Mesenchymal stem cell (in vitro differentiated cells and primary cell): ENCODE measurements at regions not wholly inside any gene's neighbourhood (a gene's known extent, or its start where the extent isn't known, plus 50 kb on each side); places are given as distances from the start of the nearest gene placed in this dataset.

Source experiments
- DNase-seq: peaks from one replicate; pipeline ENCODE4 v3.0.0-alpha.2; 2013
- H2AFZ ChIP-seq: one replicate; pipeline ENCODE4 v1.6.1; 2013; ENCODE audit warnings: low read depth, mild to moderate bottlenecking, control low read depth, inconsistent platforms, low read length, moderate library complexity
- H2AK5ac ChIP-seq: 2 replicates; pipeline ENCODE4 v1.6.1; 2013; ENCODE audit warnings: low read length, moderate library complexity, mild to moderate bottlenecking, inconsistent platforms; ENCODE audit not compliant: severe bottlenecking
- H2BK120ac ChIP-seq: one replicate; pipeline ENCODE4 v1.6.1; 2013; ENCODE audit warnings: low read depth, mild to moderate bottlenecking, inconsistent platforms, low read length, moderate library complexity
- H2BK12ac ChIP-seq, 2 experiments: one replicate each; pipeline ENCODE4 v1.6.1; 2013; ENCODE audit warnings: inconsistent platforms in 2 of 2, low read length in 2 of 2, mild to moderate bottlenecking in 2 of 2, moderate library complexity in 2 of 2, control low read depth in 1 of 2
- H2BK15ac ChIP-seq: one replicate; pipeline ENCODE4 v1.6.1; 2013; ENCODE audit warnings: mild to moderate bottlenecking, low read depth, inconsistent platforms; ENCODE audit not compliant: poor library complexity, severe bottlenecking
- H2BK5ac ChIP-seq: 2 replicates; pipeline ENCODE4 v1.6.1; 2013; ENCODE audit warnings: low read depth, mild to moderate bottlenecking, low read length, control low read depth, inconsistent platforms; ENCODE audit not compliant: poor library complexity, severe bottlenecking
- H3K14ac ChIP-seq, 2 experiments: one replicate each; pipeline ENCODE4 v1.6.1; 2013; ENCODE audit warnings: inconsistent platforms in 2 of 2, low read length in 2 of 2, control low read depth in 1 of 2, mild to moderate bottlenecking in 1 of 2, moderate library complexity in 1 of 2
- H3K18ac ChIP-seq, 2 experiments: one replicate each; pipeline ENCODE4 v1.6.1; 2013; ENCODE audit warnings: inconsistent platforms in 2 of 2, low read length in 2 of 2, control low read depth in 1 of 2, low read depth in 1 of 2, mild to moderate bottlenecking in 1 of 2
- H3K23ac ChIP-seq, 2 experiments: one replicate each; pipeline ENCODE4 v1.6.1; 2013; ENCODE audit warnings: inconsistent platforms in 2 of 2, low read length in 2 of 2, mild to moderate bottlenecking in 2 of 2, moderate library complexity in 2 of 2, control low read depth in 1 of 2
- H3K27ac ChIP-seq: 2 replicates; pipeline ENCODE4 v1.5.1; 2013; ENCODE audit warnings: mild to moderate bottlenecking, moderate library complexity, low read length, control low read depth, inconsistent platforms; ENCODE audit not compliant: poor library complexity, severe bottlenecking
- H3K27me3 ChIP-seq, 2 experiments: 2 replicates each; pipeline versions ENCODE4 v1.6.1 to v1.7.0; 2013; ENCODE audit warnings: low read length in 2 of 2, mild to moderate bottlenecking in 2 of 2, moderate library complexity in 2 of 2, control low read depth in 1 of 2, inconsistent platforms in 1 of 2; ENCODE audit not compliant: control insufficient read depth in 1 of 2, insufficient read depth in 1 of 2
- H3K36me3 ChIP-seq, 2 experiments: 2 replicates each; pipeline versions ENCODE4 v1.6.1 to v1.7.0; 2013; ENCODE audit warnings: low read length in 2 of 2, control low read depth in 1 of 2, inconsistent platforms in 1 of 2, low read depth in 1 of 2, mild to moderate bottlenecking in 1 of 2; ENCODE audit not compliant: insufficient read depth in 2 of 2, control insufficient read depth in 1 of 2
- H3K4ac ChIP-seq, 2 experiments: one replicate each; pipeline ENCODE4 v1.6.1; 2013; ENCODE audit warnings: inconsistent platforms in 2 of 2, low read length in 2 of 2, mild to moderate bottlenecking in 2 of 2, moderate library complexity in 2 of 2, control low read depth in 1 of 2, low read depth in 1 of 2
- H3K4me1 ChIP-seq: 2 replicates; pipeline ENCODE4 v1.6.1; 2013; ENCODE audit warnings: low read depth, low read length, control low read depth; ENCODE audit not compliant: control insufficient read depth, insufficient read depth
- H3K4me2 ChIP-seq: 2 replicates; pipeline ENCODE4 v1.6.1; 2013; ENCODE audit warnings: low read length, mild to moderate bottlenecking, inconsistent platforms; ENCODE audit not compliant: poor library complexity, severe bottlenecking
- H3K4me3 ChIP-seq, 2 experiments: 2 replicates each; pipeline versions ENCODE4 v1.5.1 to v1.7.0; 2013; ENCODE audit warnings: low read length in 2 of 2, mild to moderate bottlenecking in 2 of 2, control low read depth in 1 of 2, low read depth in 1 of 2; ENCODE audit not compliant: insufficient read depth in 1 of 2
- H3K79me1 ChIP-seq: replicated peaks from 2 replicates; pipeline ENCODE4 v1.6.1; 2013; ENCODE audit warnings: mild to moderate bottlenecking, control low read depth, low read length, inconsistent platforms; ENCODE audit not compliant: poor library complexity, severe bottlenecking
- H3K9ac ChIP-seq: 2 replicates; pipeline ENCODE4 v1.7.0; 2013; ENCODE audit warnings: mild to moderate bottlenecking, low read length, moderate library complexity
- H3K9me3 ChIP-seq: 2 replicates; pipeline ENCODE4 v1.7.0; 2013; ENCODE audit warnings: mild to moderate bottlenecking, low read length; ENCODE audit not compliant: control insufficient read depth
- H4K8ac ChIP-seq: one replicate; pipeline ENCODE4 v1.6.1; 2013; ENCODE audit warnings: inconsistent platforms, mild to moderate bottlenecking, low read length, moderate library complexity
- H4K91ac ChIP-seq: one replicate; pipeline ENCODE4 v1.6.1; 2013; ENCODE audit warnings: mild to moderate bottlenecking, low read length, inconsistent platforms
- WGBS: methylation state at CpG from one replicate; pipeline ENCODE4 v1.1.7; 2013; ENCODE audit warnings: mixed read lengths; 5-methylcytosine and 5-hydroxymethylcytosine counted together

- Histone ChIP-seq H2AK5ac (no peak overlapping the region), H2BK5ac (no peak overlapping the region), H3K4me3 (no peak overlapping the region), H2AFZ (no peak overlapping the region), H4K91ac (no peak overlapping the region), H2BK15ac (no peak overlapping the region), H3K79me1 (no peaks in the 10 kb centered on the region), H3K27ac (no peak overlapping the region), H3K4ac (no peak overlapping the region), H3K9me3 (no peaks in the 10 kb centered on the region), H3K14ac (no peak overlapping the region), H3K27me3 (no peaks in the 10 kb centered on the region), H3K4me1 (peaks cover 2% of the 10 kb centered on the region), H2BK120ac (no peak overlapping the region), H3K4me2 (no peak overlapping the region), H4K8ac (no peak overlapping the region), H2BK12ac (no peak overlapping the region), H3K36me3 (no peaks in the 10 kb centered on the region), H3K9ac (no peak overlapping the region), H3K23ac (no peak overlapping the region), H3K18ac (no peak overlapping the region)
- no peak for DNase-seq
- 73% methylated on average over 3 of the region's 3 CpGs for WGBS
Observed at GRCh38 chr4:185880571-185880970, 68.6 kb upstream of the SORBS2 start.

GRCh38 chr4:185881430-185881829, 69.4 kb upstream of the SORBS2 start:
- Histone ChIP-seq H2BK5ac (no peak overlapping the region), H3K27ac (no peak overlapping the region), H3K14ac (no peak overlapping the region), H3K23ac (no peak overlapping the region), H4K8ac (no peak overlapping the region), H3K79me1 (no peaks in the 10 kb centered on the region), H2AK5ac (no peak overlapping the region), H3K4me2 (no peak overlapping the region), H3K4ac (no peak overlapping the region), H3K18ac (no peak overlapping the region), H3K4me1 (peaks cover 2% of the 10 kb centered on the region), H3K36me3 (no peaks in the 10 kb centered on the region), H3K4me3 (no peak overlapping the region), H2BK12ac (no peak overlapping the region), H4K91ac (no peak overlapping the region), H3K9me3 (no peaks in the 10 kb centered on the region), H2BK15ac (no peak overlapping the region), H2AFZ (no peak overlapping the region), H2BK120ac (no peak overlapping the region), H3K27me3 (no peaks in the 10 kb centered on the region), H3K9ac (no peak overlapping the region)
- no peak for DNase-seq
- WGBS: 70% methylated on average over 3 of the region's 3 CpGs

- Histone ChIP-seq H2BK15ac (no peak overlapping the region), H3K23ac (no peak overlapping the region), H3K27ac (no peak overlapping the region), H3K4me1 (peaks cover 2% of the 10 kb centered on the region), H3K9me3 (no peaks in the 10 kb centered on the region), H4K91ac (no peak overlapping the region), H2AFZ (no peak overlapping the region), H3K4me2 (no peak overlapping the region), H3K4me3 (no peak overlapping the region), H3K79me1 (no peaks in the 10 kb centered on the region), H3K27me3 (no peaks in the 10 kb centered on the region), H3K14ac (no peak overlapping the region), H3K9ac (no peak overlapping the region), H3K18ac (no peak overlapping the region), H3K36me3 (no peaks in the 10 kb centered on the region), H2BK12ac (no peak overlapping the region), H2BK120ac (no peak overlapping the region), H2BK5ac (no peak overlapping the region), H2AK5ac (no peak overlapping the region), H4K8ac (no peak overlapping the region), H3K4ac (no peak overlapping the region)
- 98% methylated on average over 5 of the region's 5 CpGs for WGBS
- DNase-seq: no peak
Observed at GRCh38 chr4:185883591-185883990, 71.6 kb upstream of the SORBS2 start.

GRCh38 chr4:185885075-185885474, 73.1 kb upstream of the SORBS2 start:
- no peak overlapping the region for H3K18ac ChIP-seq
- H2BK5ac ChIP-seq: no peak overlapping the region
- no peak overlapping the region for H3K4me3 ChIP-seq
- H2BK12ac ChIP-seq: no peak overlapping the region
- no peak overlapping the region for H3K4ac ChIP-seq
- no peak overlapping the region for H3K14ac ChIP-seq
- H2BK15ac ChIP-seq: no peak overlapping the region
- peak overlapping the region; percentile 27 for H2AFZ ChIP-seq
- no peaks in the 10 kb centered on the region for H3K9me3 ChIP-seq
- DNase-seq: no peak
- no peak overlapping the region for H2BK120ac ChIP-seq
- H3K23ac ChIP-seq: no peak overlapping the region
- H4K8ac ChIP-seq: no peak overlapping the region
- no peak overlapping the region for H3K9ac ChIP-seq
- no peaks in the 10 kb centered on the region for H3K27me3 ChIP-seq
- WGBS: 64% methylated on average over 6 of the region's 6 CpGs
- H3K4me2 ChIP-seq: no peak overlapping the region
- H2AK5ac ChIP-seq: no peak overlapping the region
- no peaks in the 10 kb centered on the region for H3K4me1 ChIP-seq
- no peaks in the 10 kb centered on the region for H3K36me3 ChIP-seq
- no peaks in the 10 kb centered on the region for H3K79me1 ChIP-seq
- H3K27ac ChIP-seq: no peak overlapping the region
- H4K91ac ChIP-seq: no peak overlapping the region
